H9 (cell line): ENCODE measurements at regions not wholly inside any gene's neighbourhood (a gene's known extent, or its start where the extent isn't known, plus 50 kb on each side); places are given as distances from the start of the nearest gene placed in this dataset.

Experiments
- DNase-seq: peaks from one replicate; pipeline ENCODE4 v3.0.0-alpha.2; 2017
- H2AFZ ChIP-seq: one replicate; pipeline ENCODE4 v1.6.1; 2013; ENCODE audit warnings: mild to moderate bottlenecking, low read length, control low read depth, moderate library complexity
- H2AK5ac ChIP-seq: 2 replicates; pipeline ENCODE4 v1.6.1; 2013; ENCODE audit warnings: low read length, control low read depth, mixed read lengths; ENCODE audit not compliant: insufficient read length
- H2BK120ac ChIP-seq: one replicate; pipeline ENCODE4 v1.6.1; 2013; ENCODE audit warnings: low read depth, mild to moderate bottlenecking, low read length, control low read depth, inconsistent platforms; ENCODE audit not compliant: poor library complexity, severe bottlenecking
- H2BK12ac ChIP-seq: 2 replicates; pipeline ENCODE4 v1.6.1; 2013; ENCODE audit warnings: low read length, control low read depth, mixed read lengths, low read depth; ENCODE audit not compliant: insufficient read length
- H2BK15ac ChIP-seq: 2 replicates; pipeline ENCODE4 v1.6.1; 2013; ENCODE audit warnings: low read depth, low read length, control low read depth
- H2BK20ac ChIP-seq: one replicate; pipeline ENCODE4 v1.6.1; 2013; ENCODE audit warnings: low read depth, mild to moderate bottlenecking, low read length, control low read depth, inconsistent platforms; ENCODE audit not compliant: poor library complexity, severe bottlenecking
- H2BK5ac ChIP-seq: 2 replicates; pipeline ENCODE4 v1.6.1; 2013; ENCODE audit warnings: low read length, control low read depth, mixed read lengths; ENCODE audit not compliant: insufficient read length
- H3K14ac ChIP-seq: 2 replicates; pipeline ENCODE4 v1.6.1; 2013; ENCODE audit warnings: low read length, control low read depth; ENCODE audit not compliant: insufficient read depth
- H3K18ac ChIP-seq: 2 replicates; pipeline ENCODE4 v1.6.1; 2013; ENCODE audit warnings: low read depth, mild to moderate bottlenecking, mixed read lengths, low read length, control low read depth; ENCODE audit not compliant: insufficient read length
- H3K23ac ChIP-seq: 2 replicates; pipeline ENCODE4 v1.6.1; 2013; ENCODE audit warnings: low read length, control low read depth, mixed read lengths, low read depth; ENCODE audit not compliant: insufficient read length
- H3K23me2 ChIP-seq: 2 replicates; pipeline ENCODE4 v1.6.1; 2013; ENCODE audit warnings: low read depth, mild to moderate bottlenecking, mixed read lengths, low read length, control low read depth; ENCODE audit not compliant: insufficient read length, poor library complexity, severe bottlenecking
- H3K27ac ChIP-seq: 2 replicates; pipeline ENCODE4 v1.5.1; 2013; ENCODE audit warnings: low read length, control low read depth, mixed read lengths, low read depth; ENCODE audit not compliant: insufficient read length
- H3K27me3 ChIP-seq: 2 replicates; pipeline ENCODE4 v1.6.1; 2013; ENCODE audit warnings: low read length, control low read depth, inconsistent platforms; ENCODE audit not compliant: insufficient read depth
- H3K4ac ChIP-seq: 2 replicates; pipeline ENCODE4 v1.6.1; 2013; ENCODE audit warnings: low read depth, mild to moderate bottlenecking, control low read depth, inconsistent platforms, low read length, moderate library complexity
- H3K4me1 ChIP-seq: 2 replicates; pipeline ENCODE4 v1.6.1; 2013; ENCODE audit warnings: low read length, control low read depth, inconsistent platforms; ENCODE audit not compliant: insufficient read depth
- H3K4me2 ChIP-seq: 2 replicates; pipeline ENCODE4 v1.6.1; 2013; ENCODE audit warnings: low read length, control low read depth, mixed read lengths; ENCODE audit not compliant: insufficient read length, insufficient read depth
- H3K56ac ChIP-seq: 2 replicates; pipeline ENCODE4 v1.6.1; 2013; ENCODE audit warnings: low read depth, mild to moderate bottlenecking, mixed read lengths, low read length, control low read depth; ENCODE audit not compliant: insufficient read length
- H3K79me1 ChIP-seq: 2 replicates; pipeline ENCODE4 v1.6.1; 2013; ENCODE audit warnings: low read depth, mild to moderate bottlenecking, moderate library complexity, low read length, control low read depth, inconsistent platforms; ENCODE audit not compliant: insufficient read depth, poor library complexity, severe bottlenecking
- H3K79me2 ChIP-seq: 2 replicates; pipeline ENCODE4 v1.6.1; 2013; ENCODE audit warnings: low read length, control low read depth, inconsistent platforms; ENCODE audit not compliant: insufficient read depth
- H3K9ac ChIP-seq: 2 replicates; pipeline ENCODE4 v1.6.1; 2013; ENCODE audit warnings: low read length, control low read depth, mixed read lengths; ENCODE audit not compliant: insufficient read length; ENCODE audit errors: extremely low read depth
- H3K9me3 ChIP-seq: one replicate; pipeline ENCODE4 v1.6.1; 2013; ENCODE audit warnings: low read depth, low read length, inconsistent platforms; ENCODE audit not compliant: control insufficient read depth
- H3T11ph ChIP-seq: one replicate; pipeline ENCODE4 v1.6.1; 2013; ENCODE audit warnings: mild to moderate bottlenecking, low read length, control low read depth, inconsistent platforms
- H4K20me1 ChIP-seq: one replicate; pipeline ENCODE4 v1.6.1; 2013; ENCODE audit not compliant: control insufficient read depth, insufficient read length, insufficient read depth
- H4K5ac ChIP-seq: 2 replicates; pipeline ENCODE4 v1.6.1; 2013; ENCODE audit warnings: low read depth, mild to moderate bottlenecking, mixed read lengths, low read length, control low read depth; ENCODE audit not compliant: insufficient read length
- H4K8ac ChIP-seq: replicated peaks from 2 replicates; pipeline ENCODE4 v1.6.1; 2013; ENCODE audit warnings: low read length, control low read depth, mixed read lengths, low read depth; ENCODE audit not compliant: insufficient read length
- H4K91ac ChIP-seq: 2 replicates; pipeline ENCODE4 v1.6.1; 2013; ENCODE audit warnings: low read depth, mild to moderate bottlenecking, moderate library complexity, mixed read lengths, low read length, control low read depth; ENCODE audit not compliant: insufficient read length
- H3K27ac Mint-ChIP-seq, 3 experiments: 2 replicates in 2 of 3; 3 replicates in 1 of 3; pipeline ENCODE4 v1.8.0; 2020 to 2021; ENCODE audit warnings: mixed read lengths in 3 of 3, mild to moderate bottlenecking in 1 of 3, moderate library complexity in 1 of 3
- H3K27me3 Mint-ChIP-seq: 2 replicates; pipeline ENCODE4 v1.8.0; 2021; ENCODE audit warnings: low read depth, mild to moderate bottlenecking, moderate library complexity, mixed read lengths
- H3K36me3 Mint-ChIP-seq, 3 experiments: 2 replicates in 2 of 3; 3 replicates in 1 of 3; pipeline ENCODE4 v1.8.0; 2020 to 2021; ENCODE audit warnings: low read depth in 3 of 3, mixed read lengths in 3 of 3; ENCODE audit not compliant: insufficient read depth in 1 of 3
- H3K4me1 Mint-ChIP-seq, 2 experiments: 2 replicates each; pipeline ENCODE4 v1.8.0; 2020; ENCODE audit warnings: mixed read lengths in 2 of 2
- H3K4me3 Mint-ChIP-seq, 2 experiments: 2 replicates in 1 of 2; 3 replicates in 1 of 2; pipeline ENCODE4 v1.8.0; 2020 to 2021; ENCODE audit warnings: mild to moderate bottlenecking in 2 of 2, mixed read lengths in 2 of 2, moderate library complexity in 1 of 2
- H3K9me3 Mint-ChIP-seq, 2 experiments: 2 replicates in 1 of 2; 3 replicates in 1 of 2; pipeline ENCODE4 v1.8.0; 2020; ENCODE audit warnings: mild to moderate bottlenecking in 2 of 2, mixed read lengths in 2 of 2, moderate library complexity in 1 of 2
- WGBS: extraction: QIAGEN DNeasy Blood & Tissue Kit; methylation state at CpG from one replicate; pipeline ENCODE4 v1.1.7; 2013; ENCODE audit warnings: missing lambda C conversion rate, low lambda C conversion rate, mixed read lengths; ENCODE audit not compliant: insufficient read length; ENCODE audit errors: extremely low coverage; 5-methylcytosine and 5-hydroxymethylcytosine counted together
- TF ChIP-seq, protein P1 (sequence below): fragments of 200-600 bp; sonication (generic); conservative IDR thresholded peaks from 3 replicates; pipeline ENCODE4 v1.8.0; 2021; ENCODE audit warnings: antibody characterized with exemption, mild to moderate bottlenecking

GRCh38 chr17:77884019-77884418 lies 74.5 kb upstream of the TNRC6C start:
- Histone ChIP-seq H2BK12ac (no peak overlapping the region), H2AK5ac (no peak overlapping the region), H3K18ac (no peak overlapping the region), H2BK120ac (no peak overlapping the region), H3K27ac (no peak overlapping the region), H3K9me3 (no peaks in the 10 kb centered on the region), H3K23me2 (peaks cover 4% of the 10 kb centered on the region), H3K4me2 (no peak overlapping the region), H3K27me3 (no peaks in the 10 kb centered on the region; the same call in 1 of the 2 replicates), H2BK20ac (no peak overlapping the region), H4K20me1 (no peaks in the 10 kb centered on the region), H3T11ph (no peak overlapping the region), H2BK15ac (no peak overlapping the region), H3K79me1 (no peaks in the 10 kb centered on the region), H4K91ac (no peak overlapping the region), H3K79me2 (no peaks in the 10 kb centered on the region), H3K56ac (no peak overlapping the region), H4K5ac (no peak overlapping the region), H3K14ac (no peak overlapping the region), H3K9ac (no peak overlapping the region), H3K4ac (no peak overlapping the region), H3K23ac (no peak overlapping the region), H4K8ac (no peak overlapping the region), H3K4me1 (no peaks in the 10 kb centered on the region), H2BK5ac (no peak overlapping the region), H2AFZ (no peak overlapping the region)
- no CpG with 5 or more reads among the region's 11 CpGs for WGBS
- Mint-ChIP-seq H3K4me1 (peaks cover 25 to 38% of the 10 kb centered on the region in 2 experiments), H3K36me3 (no peaks in the 10 kb centered on the region; a peak in 1 of 7 replicates), H3K4me3 (peak overlapping the region in 1 of 2 experiments; percentile 24; a peak in 2 of 5 replicates), H3K27ac (no peak overlapping the region), H3K27me3 (peaks cover 51% of the 10 kb centered on the region), H3K9me3 (no peaks in the 10 kb centered on the region; a peak in 1 of 5 replicates)
- TF ChIP-seq, protein P1, sequence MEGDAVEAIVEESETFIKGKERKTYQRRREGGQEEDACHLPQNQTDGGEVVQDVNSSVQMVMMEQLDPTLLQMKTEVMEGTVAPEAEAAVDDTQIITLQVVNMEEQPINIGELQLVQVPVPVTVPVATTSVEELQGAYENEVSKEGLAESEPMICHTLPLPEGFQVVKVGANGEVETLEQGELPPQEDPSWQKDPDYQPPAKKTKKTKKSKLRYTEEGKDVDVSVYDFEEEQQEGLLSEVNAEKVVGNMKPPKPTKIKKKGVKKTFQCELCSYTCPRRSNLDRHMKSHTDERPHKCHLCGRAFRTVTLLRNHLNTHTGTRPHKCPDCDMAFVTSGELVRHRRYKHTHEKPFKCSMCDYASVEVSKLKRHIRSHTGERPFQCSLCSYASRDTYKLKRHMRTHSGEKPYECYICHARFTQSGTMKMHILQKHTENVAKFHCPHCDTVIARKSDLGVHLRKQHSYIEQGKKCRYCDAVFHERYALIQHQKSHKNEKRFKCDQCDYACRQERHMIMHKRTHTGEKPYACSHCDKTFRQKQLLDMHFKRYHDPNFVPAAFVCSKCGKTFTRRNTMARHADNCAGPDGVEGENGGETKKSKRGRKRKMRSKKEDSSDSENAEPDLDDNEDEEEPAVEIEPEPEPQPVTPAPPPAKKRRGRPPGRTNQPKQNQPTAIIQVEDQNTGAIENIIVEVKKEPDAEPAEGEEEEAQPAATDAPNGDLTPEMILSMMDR = no peak
- DNase-seq = peak; percentile 75
